SH-SY5Y (cell line): ENCODE measurements at regions not wholly inside any gene's neighbourhood (a gene's known extent, or its start where the extent isn't known, plus 50 kb on each side); places are given as distances from the start of the nearest gene placed in this dataset.

Source experiments
- GATA2 ChIP-seq: IDR thresholded peaks from 2 replicates; pipeline ENCODE4 v1.6.1; 2011; ENCODE audit warnings: mild to moderate bottlenecking, low read depth, low read length
- GATA3 ChIP-seq: IDR thresholded peaks from 2 replicates; pipeline ENCODE4 v1.6.1; 2011; ENCODE audit warnings: low read depth, mild to moderate bottlenecking, low read length, moderate library complexity

DNA sequence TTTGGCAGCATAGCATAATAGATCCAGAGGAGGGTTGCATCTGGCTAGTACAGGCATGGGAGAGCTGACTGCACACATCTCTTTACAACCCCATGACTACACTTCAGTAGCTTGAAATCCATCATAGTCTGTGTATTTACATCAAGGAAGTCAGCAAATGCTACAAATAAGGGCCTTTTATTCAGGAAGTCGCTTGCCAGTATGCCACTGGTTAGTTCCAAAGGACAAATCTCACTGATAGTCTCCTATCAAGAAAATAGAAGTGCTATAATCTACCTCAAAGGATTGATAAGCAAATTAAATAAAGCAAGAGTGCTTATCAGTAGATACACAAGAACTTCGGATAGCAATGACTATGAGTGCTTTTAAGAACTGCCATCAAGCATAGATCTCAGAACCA is 112.7 kb downstream of the KLF12 start:
- no peak for TF ChIP-seq GATA3
- TF ChIP-seq GATA2 = no peak
